ENCODE measurements at regions not wholly inside any gene's neighbourhood (a gene's known extent, or its start where the extent isn't known, plus 50 kb on each side); places are given as distances from the start of the nearest gene placed in this dataset.

DNA sequence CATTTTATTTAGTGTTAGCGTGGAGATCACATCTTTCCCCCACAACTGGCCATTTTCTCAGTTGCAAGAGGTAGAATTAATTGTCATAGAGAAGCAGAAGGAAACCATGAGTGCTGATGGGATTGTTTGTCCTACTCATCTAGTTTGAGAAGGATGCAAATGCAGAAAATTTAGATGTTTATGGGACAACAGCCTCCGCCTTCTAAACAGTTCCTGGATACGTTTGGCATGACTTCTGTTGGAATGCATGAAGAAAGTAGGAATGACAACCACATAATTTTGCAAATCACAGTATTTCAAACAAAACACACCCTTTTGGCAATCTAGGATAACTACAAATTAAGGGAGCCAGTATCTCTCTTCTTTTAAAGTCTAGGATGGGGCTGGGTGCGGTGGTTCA is 240.1 kb upstream of the SUCLG2 start:
- no peak for TF ChIP-seq CTCF (IDR thresholded peaks at IDR 0.05; ENCODE audit: low read length)
- no peak for TF ChIP-seq EZH2 (IDR thresholded peaks at IDR 0.05; ENCODE audit: borderline replicate concordance, low read length)

All from OCI-LY1 (cell line).